CD4-positive, alpha-beta T cell treated with Interleukin-6 for 4 hours (primary cell): ENCODE measurements at regions not wholly inside any gene's neighbourhood (a gene's known extent, or its start where the extent isn't known, plus 50 kb on each side); places are given as distances from the start of the nearest gene placed in this dataset.
"Not testable (repeated sequence)": the region's sequence is repeated elsewhere in the genome, so short reads cannot be mapped to it uniquely, and the experiment has no call there.

ENCODE experiments used
- DNase-seq: peaks from one replicate; pipeline ENCODE4 v3.0.0-alpha.2; 2020; ENCODE audit warnings: mixed read lengths

- DNase-seq: no peak
Measured at GRCh38 chr5:97545886-97546535, 363.0 kb upstream of the RIOK2 start.

GRCh38 chr5:97547430-97547829, 364.4 kb upstream of the RIOK2 start:
- DNase-seq: no peak

GRCh38 chr5:97547999-97548738, 365.1 kb upstream of the RIOK2 start:
- DNase-seq: no peak

DNA sequence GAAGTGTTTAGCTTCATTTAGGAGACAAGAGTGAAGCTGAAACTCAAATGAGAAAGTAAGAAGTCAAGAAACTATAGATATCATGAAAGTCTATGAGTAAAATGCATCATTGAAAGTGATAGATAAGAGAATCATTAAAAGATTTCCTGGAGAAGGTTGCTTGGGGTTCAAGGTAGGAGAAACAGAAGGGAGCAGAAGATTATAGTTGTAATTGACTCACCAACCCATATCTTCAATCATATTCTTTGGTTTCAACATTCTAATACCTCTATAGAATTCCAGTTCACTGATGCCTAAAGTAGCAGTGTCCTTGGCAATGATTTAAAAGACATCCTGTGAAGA, 365.7 kb upstream of the RIOK2 start:
- DNase-seq: no peak

DNA sequence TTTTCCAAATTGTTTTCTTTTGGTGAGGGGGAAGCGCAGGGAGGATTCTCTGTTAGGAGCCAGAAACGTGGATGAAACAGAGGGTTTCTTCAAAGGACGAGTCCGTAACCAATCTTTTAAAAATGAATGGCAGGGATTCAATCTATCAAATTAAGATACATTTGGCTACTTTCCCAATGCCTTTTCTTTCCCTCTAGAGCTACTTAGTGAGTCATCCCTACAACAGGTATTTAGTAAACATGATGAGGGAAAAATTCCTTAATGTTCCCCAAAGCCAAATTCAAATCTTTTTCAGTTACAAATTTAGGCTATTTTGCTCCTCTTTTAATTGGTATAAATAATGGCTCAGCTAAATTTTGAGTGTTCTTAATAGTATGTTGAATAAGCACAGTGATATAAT, 366.4 kb upstream of the RIOK2 start:
- DNase-seq: no peak

DNA sequence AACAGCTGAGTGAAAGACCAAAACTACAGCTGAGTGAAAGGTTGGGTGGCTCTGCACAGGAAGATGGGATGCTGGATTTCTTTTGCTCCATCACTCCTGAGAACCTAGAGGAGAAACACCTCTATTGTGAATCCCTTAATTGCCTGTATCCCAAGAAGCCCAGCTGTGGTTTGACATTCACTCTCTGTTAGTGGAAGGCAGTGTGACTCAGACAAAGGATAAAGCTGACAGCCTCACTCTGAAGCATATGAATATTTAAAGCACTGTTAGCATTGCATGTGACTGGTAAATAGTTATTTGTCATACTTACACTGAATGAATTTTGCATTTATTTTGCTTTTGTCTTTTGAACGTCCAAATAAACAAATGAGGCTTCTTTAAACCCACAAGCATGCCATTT, 367.1 kb upstream of the RIOK2 start:
- DNase-seq: no peak

GRCh38 chr5:97550818-97551217, 367.8 kb upstream of the RIOK2 start:
- no peak for DNase-seq

GRCh38 chr5:97553604-97554452, 370.8 kb upstream of the RIOK2 start:
- DNase-seq: no peak

DNA sequence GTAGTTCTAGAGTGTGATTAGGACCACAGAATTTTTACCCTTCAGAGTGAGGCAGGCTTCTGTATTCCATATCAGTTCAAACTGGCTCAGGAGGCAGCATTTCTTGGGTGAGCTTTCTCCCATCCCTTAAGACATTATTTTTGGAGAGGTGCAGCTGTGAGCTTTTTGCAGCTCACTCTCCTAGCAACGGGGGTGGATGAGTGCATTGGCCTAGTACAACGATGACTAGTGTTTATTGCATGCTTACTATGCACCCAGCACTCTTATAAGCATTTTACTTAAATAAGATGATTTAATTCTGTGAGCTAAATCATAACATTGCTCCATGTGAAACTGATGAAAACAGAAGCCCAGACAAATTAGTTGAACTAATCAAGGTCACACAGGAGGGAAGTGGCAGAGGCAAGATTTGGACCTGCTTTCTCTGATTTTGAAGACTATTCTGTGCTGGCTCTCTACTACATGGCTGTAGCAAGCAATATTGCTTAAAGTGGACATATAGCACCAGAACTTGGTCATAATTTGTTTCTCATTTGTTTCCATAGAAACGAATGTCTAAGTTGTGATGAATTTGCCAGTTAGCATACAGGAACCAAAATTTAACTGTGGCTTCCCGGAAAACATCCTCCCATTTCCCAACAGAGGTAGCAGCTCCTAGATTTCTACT, 372.1 kb upstream of the RIOK2 start:
- no peak for DNase-seq

- no peak for DNase-seq
Measured at GRCh38 chr5:97555644-97555981, 372.6 kb upstream of the RIOK2 start.

- DNase-seq: no peak
Measured at GRCh38 chr5:97559827-97560598, 377.0 kb upstream of the RIOK2 start.

- no peak for DNase-seq
Measured at GRCh38 chr5:97560599-97560993, 377.5 kb upstream of the RIOK2 start.

DNA sequence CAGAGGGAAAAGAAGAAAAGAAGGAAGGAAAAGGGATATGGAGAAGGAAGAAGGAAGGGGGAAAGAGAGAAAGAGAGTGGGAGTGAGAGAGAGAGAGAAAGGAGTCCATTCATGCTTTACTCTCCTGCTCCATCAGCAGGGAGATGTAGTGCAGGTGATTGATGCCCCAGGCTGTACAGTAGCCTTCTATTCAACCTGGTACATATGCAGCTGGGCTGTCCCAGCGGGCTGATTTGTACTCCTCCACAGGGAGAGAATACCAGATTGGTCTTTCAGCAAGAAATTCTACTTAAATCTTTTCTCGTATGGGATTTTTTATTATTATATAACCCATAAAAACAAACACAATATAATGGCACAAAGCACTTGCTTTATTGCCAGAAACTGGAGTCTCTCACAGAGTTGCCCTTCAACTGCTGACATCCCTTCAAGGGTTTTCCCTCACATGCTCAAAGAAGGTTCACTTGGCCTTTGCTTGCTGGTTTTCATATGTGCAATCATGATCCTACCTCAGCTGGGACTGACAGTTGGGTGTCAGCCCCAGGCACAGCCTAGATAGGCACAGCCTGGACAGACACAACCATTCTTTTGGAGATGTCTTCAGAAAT, 380.1 kb upstream of the RIOK2 start:
- no peak for DNase-seq

GRCh38 chr5:97568382-97568781, 385.3 kb upstream of the RIOK2 start:
- no peak for DNase-seq

GRCh38 chr5:97570242-97570641, 387.2 kb upstream of the RIOK2 start:
- no peak for DNase-seq

- DNase-seq: no peak
Measured at GRCh38 chr5:97575322-97575721, 392.3 kb upstream of the RIOK2 start.

- no peak for DNase-seq
Measured at GRCh38 chr5:97576956-97577355, 393.9 kb upstream of the RIOK2 start.

DNA sequence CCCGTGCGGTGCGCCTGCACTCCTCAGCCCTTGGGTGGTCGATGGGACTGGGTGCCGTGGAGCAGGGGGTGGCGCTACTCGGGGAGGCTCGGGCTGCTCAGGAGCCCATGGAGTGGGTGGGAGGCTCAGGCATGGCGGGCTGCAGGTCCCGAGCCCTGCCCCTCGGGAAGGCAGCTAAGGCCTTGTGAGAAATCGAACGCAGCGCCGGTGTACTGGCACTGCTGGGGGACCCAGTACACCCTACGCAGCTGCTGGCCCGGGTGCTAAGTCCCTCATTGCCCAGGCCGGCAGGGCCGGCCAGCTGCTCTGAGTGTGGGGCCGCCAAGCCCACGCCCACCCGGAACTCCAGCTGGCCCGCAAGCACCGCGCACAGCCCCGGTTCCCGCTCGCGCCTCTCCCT, 396.9 kb upstream of the RIOK2 start:
- DNase-seq: not testable (repeated sequence)

GRCh38 chr5:97580746-97581145, 397.7 kb upstream of the RIOK2 start:
- DNase-seq: no peak

DNA sequence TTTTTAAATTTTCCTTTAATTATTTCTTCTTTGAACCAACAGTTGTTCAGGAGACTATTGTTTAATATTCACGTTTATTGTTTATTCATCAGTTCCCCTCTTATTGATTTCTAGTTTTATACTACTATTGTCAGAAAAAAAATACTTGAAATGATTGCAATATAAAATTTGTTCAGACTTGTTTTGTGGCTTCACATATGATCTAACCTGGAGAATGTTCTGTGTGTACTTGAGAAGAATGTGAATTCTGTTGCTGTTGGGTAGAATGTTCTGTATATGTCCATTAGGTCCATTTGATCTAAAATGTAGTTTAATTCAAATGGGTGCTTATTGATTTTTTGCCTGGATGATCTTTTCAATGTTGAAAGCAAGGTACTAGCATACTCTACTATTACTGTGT, 408.7 kb upstream of the RIOK2 start:
- DNase-seq: no peak

DNA sequence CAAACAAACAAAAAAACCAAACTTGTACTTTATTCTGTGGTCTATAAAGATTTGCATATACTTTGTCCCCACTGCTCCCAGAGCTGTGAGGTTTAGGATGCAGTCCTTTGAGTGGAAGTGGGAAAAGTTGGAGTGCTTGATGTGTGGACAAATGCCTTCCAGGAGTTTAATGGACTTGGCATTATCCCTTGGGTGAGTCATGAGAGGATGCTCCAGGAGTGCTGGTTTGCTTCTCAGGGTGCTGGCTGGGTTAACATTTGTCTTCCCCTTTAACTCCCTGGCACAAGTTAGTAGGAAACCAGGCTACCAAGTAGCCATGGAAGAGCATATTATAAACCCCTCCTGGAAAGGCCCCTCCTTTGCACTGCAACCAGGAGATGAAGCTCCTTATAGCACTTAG, 417.4 kb upstream of the RIOK2 start:
- no peak for DNase-seq

DNA sequence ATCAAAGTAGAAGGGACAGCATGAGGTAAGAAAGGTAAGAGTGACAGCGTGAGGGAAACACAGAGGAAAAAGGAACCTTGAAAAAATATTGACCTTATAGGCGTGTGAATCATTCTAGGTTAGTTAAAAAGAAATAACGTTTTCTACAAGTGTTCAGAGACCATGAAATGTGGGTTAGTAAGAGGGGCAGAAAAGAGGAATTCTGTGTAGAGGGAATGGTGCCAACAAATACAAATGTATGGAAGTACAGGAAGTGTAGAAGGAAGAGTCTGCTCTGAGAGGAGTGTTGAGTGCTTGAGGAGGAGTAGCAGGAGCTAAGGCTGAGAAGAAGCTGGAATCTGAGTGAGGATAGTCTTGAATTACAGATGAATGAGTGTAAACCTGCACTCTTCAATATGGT, 418.6 kb upstream of the RIOK2 start:
- no peak for DNase-seq
